ENCODE measurements at regions not wholly inside any gene's neighbourhood (a gene's known extent, or its start where the extent isn't known, plus 50 kb on each side); places are given as distances from the start of the nearest gene placed in this dataset.

DNA sequence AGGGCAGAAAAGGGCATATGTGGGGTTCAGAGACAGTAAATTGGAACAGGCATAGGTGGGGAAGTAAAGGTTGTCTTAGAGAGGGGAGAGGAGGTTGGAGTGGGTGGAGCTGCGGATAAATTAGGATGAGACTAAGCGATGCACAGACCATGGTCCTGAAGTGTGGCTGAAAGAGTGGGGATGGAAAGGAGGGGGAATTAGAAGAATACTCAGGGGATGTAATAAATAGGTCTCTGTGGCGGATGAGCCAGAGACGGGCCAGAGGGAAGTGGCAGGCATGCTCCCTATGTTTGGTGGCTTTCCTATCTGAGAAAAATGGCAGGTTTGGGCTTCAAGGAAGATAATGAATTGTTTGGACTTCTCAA lies 123.4 kb downstream of the OLFM4 start (continued):
- TF ChIP-seq, protein P1, sequence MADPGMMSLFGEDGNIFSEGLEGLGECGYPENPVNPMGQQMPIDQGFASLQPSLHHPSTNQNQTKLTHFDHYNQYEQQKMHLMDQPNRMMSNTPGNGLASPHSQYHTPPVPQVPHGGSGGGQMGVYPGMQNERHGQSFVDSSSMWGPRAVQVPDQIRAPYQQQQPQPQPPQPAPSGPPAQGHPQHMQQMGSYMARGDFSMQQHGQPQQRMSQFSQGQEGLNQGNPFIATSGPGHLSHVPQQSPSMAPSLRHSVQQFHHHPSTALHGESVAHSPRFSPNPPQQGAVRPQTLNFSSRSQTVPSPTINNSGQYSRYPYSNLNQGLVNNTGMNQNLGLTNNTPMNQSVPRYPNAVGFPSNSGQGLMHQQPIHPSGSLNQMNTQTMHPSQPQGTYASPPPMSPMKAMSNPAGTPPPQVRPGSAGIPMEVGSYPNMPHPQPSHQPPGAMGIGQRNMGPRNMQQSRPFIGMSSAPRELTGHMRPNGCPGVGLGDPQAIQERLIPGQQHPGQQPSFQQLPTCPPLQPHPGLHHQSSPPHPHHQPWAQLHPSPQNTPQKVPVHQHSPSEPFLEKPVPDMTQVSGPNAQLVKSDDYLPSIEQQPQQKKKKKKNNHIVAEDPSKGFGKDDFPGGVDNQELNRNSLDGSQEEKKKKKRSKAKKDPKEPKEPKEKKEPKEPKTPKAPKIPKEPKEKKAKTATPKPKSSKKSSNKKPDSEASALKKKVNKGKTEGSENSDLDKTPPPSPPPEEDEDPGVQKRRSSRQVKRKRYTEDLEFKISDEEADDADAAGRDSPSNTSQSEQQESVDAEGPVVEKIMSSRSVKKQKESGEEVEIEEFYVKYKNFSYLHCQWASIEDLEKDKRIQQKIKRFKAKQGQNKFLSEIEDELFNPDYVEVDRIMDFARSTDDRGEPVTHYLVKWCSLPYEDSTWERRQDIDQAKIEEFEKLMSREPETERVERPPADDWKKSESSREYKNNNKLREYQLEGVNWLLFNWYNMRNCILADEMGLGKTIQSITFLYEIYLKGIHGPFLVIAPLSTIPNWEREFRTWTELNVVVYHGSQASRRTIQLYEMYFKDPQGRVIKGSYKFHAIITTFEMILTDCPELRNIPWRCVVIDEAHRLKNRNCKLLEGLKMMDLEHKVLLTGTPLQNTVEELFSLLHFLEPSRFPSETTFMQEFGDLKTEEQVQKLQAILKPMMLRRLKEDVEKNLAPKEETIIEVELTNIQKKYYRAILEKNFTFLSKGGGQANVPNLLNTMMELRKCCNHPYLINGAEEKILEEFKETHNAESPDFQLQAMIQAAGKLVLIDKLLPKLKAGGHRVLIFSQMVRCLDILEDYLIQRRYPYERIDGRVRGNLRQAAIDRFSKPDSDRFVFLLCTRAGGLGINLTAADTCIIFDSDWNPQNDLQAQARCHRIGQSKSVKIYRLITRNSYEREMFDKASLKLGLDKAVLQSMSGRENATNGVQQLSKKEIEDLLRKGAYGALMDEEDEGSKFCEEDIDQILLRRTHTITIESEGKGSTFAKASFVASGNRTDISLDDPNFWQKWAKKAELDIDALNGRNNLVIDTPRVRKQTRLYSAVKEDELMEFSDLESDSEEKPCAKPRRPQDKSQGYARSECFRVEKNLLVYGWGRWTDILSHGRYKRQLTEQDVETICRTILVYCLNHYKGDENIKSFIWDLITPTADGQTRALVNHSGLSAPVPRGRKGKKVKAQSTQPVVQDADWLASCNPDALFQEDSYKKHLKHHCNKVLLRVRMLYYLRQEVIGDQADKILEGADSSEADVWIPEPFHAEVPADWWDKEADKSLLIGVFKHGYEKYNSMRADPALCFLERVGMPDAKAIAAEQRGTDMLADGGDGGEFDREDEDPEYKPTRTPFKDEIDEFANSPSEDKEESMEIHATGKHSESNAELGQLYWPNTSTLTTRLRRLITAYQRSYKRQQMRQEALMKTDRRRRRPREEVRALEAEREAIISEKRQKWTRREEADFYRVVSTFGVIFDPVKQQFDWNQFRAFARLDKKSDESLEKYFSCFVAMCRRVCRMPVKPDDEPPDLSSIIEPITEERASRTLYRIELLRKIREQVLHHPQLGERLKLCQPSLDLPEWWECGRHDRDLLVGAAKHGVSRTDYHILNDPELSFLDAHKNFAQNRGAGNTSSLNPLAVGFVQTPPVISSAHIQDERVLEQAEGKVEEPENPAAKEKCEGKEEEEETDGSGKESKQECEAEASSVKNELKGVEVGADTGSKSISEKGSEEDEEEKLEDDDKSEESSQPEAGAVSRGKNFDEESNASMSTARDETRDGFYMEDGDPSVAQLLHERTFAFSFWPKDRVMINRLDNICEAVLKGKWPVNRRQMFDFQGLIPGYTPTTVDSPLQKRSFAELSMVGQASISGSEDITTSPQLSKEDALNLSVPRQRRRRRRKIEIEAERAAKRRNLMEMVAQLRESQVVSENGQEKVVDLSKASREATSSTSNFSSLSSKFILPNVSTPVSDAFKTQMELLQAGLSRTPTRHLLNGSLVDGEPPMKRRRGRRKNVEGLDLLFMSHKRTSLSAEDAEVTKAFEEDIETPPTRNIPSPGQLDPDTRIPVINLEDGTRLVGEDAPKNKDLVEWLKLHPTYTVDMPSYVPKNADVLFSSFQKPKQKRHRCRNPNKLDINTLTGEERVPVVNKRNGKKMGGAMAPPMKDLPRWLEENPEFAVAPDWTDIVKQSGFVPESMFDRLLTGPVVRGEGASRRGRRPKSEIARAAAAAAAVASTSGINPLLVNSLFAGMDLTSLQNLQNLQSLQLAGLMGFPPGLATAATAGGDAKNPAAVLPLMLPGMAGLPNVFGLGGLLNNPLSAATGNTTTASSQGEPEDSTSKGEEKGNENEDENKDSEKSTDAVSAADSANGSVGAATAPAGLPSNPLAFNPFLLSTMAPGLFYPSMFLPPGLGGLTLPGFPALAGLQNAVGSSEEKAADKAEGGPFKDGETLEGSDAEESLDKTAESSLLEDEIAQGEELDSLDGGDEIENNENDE (IDR thresholded peaks at IDR 0.05; ENCODE audit: insufficient replicate concordance, low read length): no peak
